Ishikawa (cell line): ENCODE measurements at regions not wholly inside any gene's neighbourhood (a gene's known extent, or its start where the extent isn't known, plus 50 kb on each side); places are given as distances from the start of the nearest gene placed in this dataset.

Experiments used
- CEBPB ChIP-seq: IDR thresholded peaks from 2 replicates; pipeline ENCODE4 v1.6.1; 2012
- EGR1 ChIP-seq: IDR thresholded peaks from 2 replicates; pipeline ENCODE4 v1.6.1; 2012
- EP300 ChIP-seq: IDR thresholded peaks from 2 replicates; pipeline ENCODE4 v1.6.1; 2012; ENCODE audit warnings: borderline replicate concordance
- MAX ChIP-seq: IDR thresholded peaks from 2 replicates; pipeline ENCODE4 v1.6.1; 2012
- NFIC ChIP-seq: IDR thresholded peaks from 2 replicates; pipeline ENCODE4 v1.6.1; 2012
- REST ChIP-seq: IDR thresholded peaks from 2 replicates; pipeline ENCODE4 v1.6.1; 2012; ENCODE audit warnings: low read depth, mild to moderate bottlenecking
- TAF1 ChIP-seq: IDR thresholded peaks from 2 replicates; pipeline ENCODE4 v1.6.1; 2012; ENCODE audit warnings: low read depth, mild to moderate bottlenecking
- YY1 ChIP-seq: IDR thresholded peaks from 2 replicates; pipeline ENCODE4 v1.6.1; 2012; ENCODE audit warnings: low read depth
- ZBTB7A ChIP-seq: IDR thresholded peaks from 2 replicates; pipeline ENCODE4 v1.6.1; 2012; ENCODE audit warnings: low read depth

GRCh38 chr10:118805146-118805545, 50.4 kb upstream of the CACUL1 start:
- TF ChIP-seq MAX: no peak
- no peak for TF ChIP-seq NFIC
- TF ChIP-seq TAF1: no peak
- TF ChIP-seq ZBTB7A: no peak
- no peak for TF ChIP-seq CEBPB
- no peak for TF ChIP-seq YY1
- TF ChIP-seq EGR1: no peak
- no peak for TF ChIP-seq REST
- TF ChIP-seq EP300: no peak
